ENCODE measurements at regions not wholly inside any gene's neighbourhood (a gene's known extent, or its start where the extent isn't known, plus 50 kb on each side); places are given as distances from the start of the nearest gene placed in this dataset.

- Histone ChIP-seq H3K9me3 (no peaks in the 10 kb centered on the region), H3K36me3 (no peaks in the 10 kb centered on the region), H3K27ac (no peak overlapping the region), H3K4me3 (no peak overlapping the region), H3K4me1 (no peaks in the 10 kb centered on the region), H3K27me3 (no peaks in the 10 kb centered on the region)
- no peak for ATAC-seq
- 73 to 91% methylated on average over 3 of the region's 3 CpGs for WGBS, 2 donors (ENCODE audit: low coverage in 1 of 2)
- TF ChIP-seq CTCF (IDR thresholded peaks at IDR 0.05) (no peak), POLR2A (IDR thresholded peaks at IDR 0.05) (no peak)
Observed at GRCh38 chr3:162029736-162030135, 533.1 kb downstream of the OTOL1 start.

GRCh38 chr3:162034368-162034767 lies 537.8 kb downstream of the OTOL1 start:
- TF ChIP-seq CTCF (IDR thresholded peaks at IDR 0.05) (no peak), EP300 (IDR thresholded peaks at IDR 0.05) (no peak), POLR2AphosphoS5 (IDR thresholded peaks at IDR 0.05) (no peak), POLR2A (IDR thresholded peaks at IDR 0.05) (no peak)
- WGBS, 2 donors (ENCODE audit: low coverage in 1 of 2): 68 to 78% methylated on average over 2 of the region's 2 CpGs
- Histone ChIP-seq H3K4me3 (no peak overlapping the region), H3K4me1 (no peaks in the 10 kb centered on the region), H3K9me3 (no peaks in the 10 kb centered on the region), H3K27ac (no peak overlapping the region), H3K27me3 (no peaks in the 10 kb centered on the region), H3K36me3 (no peaks in the 10 kb centered on the region)
- no peak for ATAC-seq

- no peak for ATAC-seq
- no peak overlapping the region for H3K27ac ChIP-seq
- H3K36me3 ChIP-seq: no peaks in the 10 kb centered on the region
- no peaks in the 10 kb centered on the region for H3K9me3 ChIP-seq
- H3K4me1 ChIP-seq: no peaks in the 10 kb centered on the region
- H3K27me3 ChIP-seq: no peaks in the 10 kb centered on the region
- 81 to 88% methylated on average over 1 of the region's 1 CpG for WGBS, 2 donors (ENCODE audit: low coverage in 1 of 2)
- TF ChIP-seq EP300 (IDR thresholded peaks at IDR 0.05) (no peak), POLR2A (IDR thresholded peaks at IDR 0.05) (no peak)
- no peak overlapping the region for H3K4me3 ChIP-seq
Observed at GRCh38 chr3:162041622-162042021, 545.0 kb downstream of the OTOL1 start.

- Histone ChIP-seq H3K27me3 (no peaks in the 10 kb centered on the region), H3K9me3 (no peaks in the 10 kb centered on the region), H3K4me1 (no peaks in the 10 kb centered on the region), H3K36me3 (no peaks in the 10 kb centered on the region), H3K4me3 (no peak overlapping the region), H3K27ac (no peak overlapping the region)
- no peak for ATAC-seq
- TF ChIP-seq EP300 (IDR thresholded peaks at IDR 0.05) (no peak), POLR2A (IDR thresholded peaks at IDR 0.05) (no peak), CTCF (IDR thresholded peaks at IDR 0.05) (no peak), POLR2AphosphoS5 (IDR thresholded peaks at IDR 0.05) (no peak)
Observed at GRCh38 chr3:162052636-162053035, 556.0 kb downstream of the OTOL1 start.

- no peak for ATAC-seq
- TF ChIP-seq POLR2A (IDR thresholded peaks at IDR 0.05): no peak
- no peak for TF ChIP-seq POLR2AphosphoS5 (IDR thresholded peaks at IDR 0.05)
- TF ChIP-seq EP300 (IDR thresholded peaks at IDR 0.05): no peak
- TF ChIP-seq CTCF (IDR thresholded peaks at IDR 0.05): no peak
- Histone ChIP-seq H3K9me3 (no peaks in the 10 kb centered on the region), H3K27ac (no peak overlapping the region), H3K4me3 (no peak overlapping the region), H3K27me3 (no peaks in the 10 kb centered on the region), H3K4me1 (no peaks in the 10 kb centered on the region), H3K36me3 (no peaks in the 10 kb centered on the region)
- 54 to 86% methylated on average over 1 to 2 of the region's 2 CpGs for WGBS, 2 donors (ENCODE audit: low coverage in 1 of 2)
Observed at GRCh38 chr3:162072656-162073164, 576.1 kb downstream of the OTOL1 start.

Measured in gastroesophageal sphincter (tissue), 4 donors.